GM12878 (cell line): ENCODE measurements at regions not wholly inside any gene's neighbourhood (a gene's known extent, or its start where the extent isn't known, plus 50 kb on each side); places are given as distances from the start of the nearest gene placed in this dataset.

Experiments used
- EGR1 ChIP-seq, 2 experiments: IDR thresholded peaks; 1 replicate in 1 of 2; 2 replicates in 1 of 2; pipeline ENCODE4 v1.6.1; 2011 to 2012; ENCODE audit warnings: low read depth in 2 of 2, low read length in 2 of 2, borderline replicate concordance in 1 of 2, mild to moderate bottlenecking in 1 of 2, moderate library complexity in 1 of 2
- EP300 ChIP-seq, 2 experiments: fragments of 150-350 bp in 1 of 2; IDR thresholded peaks; 2 replicates each; pipeline ENCODE4 v1.6.1; 2011 to 2012; ENCODE audit warnings: low read depth in 2 of 2, low read length in 2 of 2, borderline replicate concordance in 1 of 2, improper control_type of control experiment in 1 of 2, inconsistent platforms in 1 of 2; ENCODE audit not compliant: control insufficient read depth in 1 of 2
- EZH2 ChIP-seq: IDR thresholded peaks from 2 replicates; pipeline ENCODE4 v1.6.1; 2012; ENCODE audit warnings: low read depth, mild to moderate bottlenecking, control low read depth, inconsistent platforms, low read length, borderline replicate concordance; ENCODE audit not compliant: control insufficient read depth
- HDAC2 ChIP-seq: fragments of 200-600 bp; sonication (generic); IDR thresholded peaks from 2 replicates; pipeline ENCODE4 v1.6.1; 2017
- JUND ChIP-seq: IDR thresholded peaks from 2 replicates; pipeline ENCODE4 v1.6.1; 2012; ENCODE audit warnings: low read depth, mild to moderate bottlenecking, low read length, improper control_type of control experiment, moderate library complexity
- POLR2AphosphoS2 ChIP-seq: IDR thresholded peaks from 2 replicates; pipeline ENCODE4 v1.6.1; 2011; ENCODE audit warnings: low read depth, mild to moderate bottlenecking, low read length, improper control_type of control experiment, moderate library complexity
- RB1 ChIP-seq: fragments of 450-650 bp; formaldehyde crosslinking; IDR thresholded peaks from 2 replicates; pipeline ENCODE4 v1.6.1; 2017; ENCODE audit warnings: mild to moderate bottlenecking, borderline replicate concordance
- RFX5 ChIP-seq: IDR thresholded peaks from 2 replicates; pipeline ENCODE4 v1.6.1; 2011; ENCODE audit warnings: low read depth, low read length, improper control_type of control experiment
- ZNF207 ChIP-seq: fragments of 450-650 bp; IDR thresholded peaks from 2 replicates; pipeline ENCODE4 v1.6.1; 2014; ENCODE audit warnings: antibody characterized with exemption, mild to moderate bottlenecking, borderline replicate concordance
- TF ChIP-seq, protein P1 (sequence below), 3 experiments: IDR thresholded peaks in 2 of 3; conservative IDR thresholded peaks in 1 of 3; 2 replicates each; pipeline ENCODE4 v1.5.1; 2011; ENCODE audit warnings: low read depth in 3 of 3, low read length in 3 of 3, mild to moderate bottlenecking in 3 of 3, control low read depth in 2 of 3, moderate library complexity in 2 of 3, inconsistent platforms in 1 of 3, mixed read lengths in 1 of 3; ENCODE audit not compliant: control insufficient read depth in 2 of 3, insufficient read depth in 1 of 3; ENCODE audit errors: extremely low read depth in 1 of 3
- TF ChIP-seq, protein P2 (sequence below): IDR thresholded peaks from 2 replicates; pipeline ENCODE4 v1.6.1; 2011; ENCODE audit warnings: borderline replicate concordance, low read depth, mild to moderate bottlenecking, moderate library complexity, low read length; ENCODE audit not compliant: insufficient read depth, poor library complexity, severe bottlenecking
- TF ChIP-seq, protein P3 (sequence below): IDR thresholded peaks from 2 replicates; pipeline ENCODE4 v1.6.1; 2012; ENCODE audit warnings: low read depth, low read length, improper control_type of control experiment

DNA sequence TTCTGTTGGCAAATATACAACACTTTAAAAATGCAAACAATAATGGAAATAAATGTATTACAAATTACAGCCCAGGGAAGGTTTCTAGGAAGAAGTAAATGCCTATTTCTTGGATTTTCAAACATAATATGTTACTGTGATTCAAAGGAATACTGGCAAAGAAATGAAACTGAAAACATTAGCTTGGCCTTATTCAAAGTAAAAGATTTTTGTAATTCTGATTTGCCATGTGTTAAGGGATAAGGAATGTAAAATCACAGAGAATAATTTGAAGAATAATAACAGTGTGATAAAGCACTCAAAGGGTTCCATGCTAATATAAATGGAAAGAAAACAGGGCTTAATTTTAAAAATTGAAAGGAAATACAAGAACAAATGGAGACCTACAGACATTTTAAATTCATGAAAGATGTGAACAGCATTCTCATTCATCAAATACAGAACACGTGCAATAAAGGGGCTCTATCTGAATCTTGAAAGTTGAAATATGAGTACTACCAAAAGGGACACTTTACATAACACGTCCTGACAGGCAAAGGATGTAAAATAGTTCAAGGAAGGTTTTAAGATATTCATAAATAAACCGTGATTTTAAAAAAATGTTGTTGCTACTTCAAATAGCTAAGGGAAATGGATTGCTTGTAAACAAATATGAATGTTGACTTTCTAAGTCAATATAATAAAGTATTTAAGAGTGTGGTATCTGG, 138.1 kb downstream of the RFPL4B start:
- no peak for TF ChIP-seq POLR2AphosphoS2
- TF ChIP-seq, protein P1, sequence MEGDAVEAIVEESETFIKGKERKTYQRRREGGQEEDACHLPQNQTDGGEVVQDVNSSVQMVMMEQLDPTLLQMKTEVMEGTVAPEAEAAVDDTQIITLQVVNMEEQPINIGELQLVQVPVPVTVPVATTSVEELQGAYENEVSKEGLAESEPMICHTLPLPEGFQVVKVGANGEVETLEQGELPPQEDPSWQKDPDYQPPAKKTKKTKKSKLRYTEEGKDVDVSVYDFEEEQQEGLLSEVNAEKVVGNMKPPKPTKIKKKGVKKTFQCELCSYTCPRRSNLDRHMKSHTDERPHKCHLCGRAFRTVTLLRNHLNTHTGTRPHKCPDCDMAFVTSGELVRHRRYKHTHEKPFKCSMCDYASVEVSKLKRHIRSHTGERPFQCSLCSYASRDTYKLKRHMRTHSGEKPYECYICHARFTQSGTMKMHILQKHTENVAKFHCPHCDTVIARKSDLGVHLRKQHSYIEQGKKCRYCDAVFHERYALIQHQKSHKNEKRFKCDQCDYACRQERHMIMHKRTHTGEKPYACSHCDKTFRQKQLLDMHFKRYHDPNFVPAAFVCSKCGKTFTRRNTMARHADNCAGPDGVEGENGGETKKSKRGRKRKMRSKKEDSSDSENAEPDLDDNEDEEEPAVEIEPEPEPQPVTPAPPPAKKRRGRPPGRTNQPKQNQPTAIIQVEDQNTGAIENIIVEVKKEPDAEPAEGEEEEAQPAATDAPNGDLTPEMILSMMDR (IDR thresholded peaks at IDR 0.05 in 2 of 3, conservative IDR thresholded peaks at IDR 0.05 in 1 of 3; ENCODE audit: control insufficient read depth in 2 of 3, extremely low read depth in 1 of 3, insufficient read depth in 1 of 3, low read depth in 3 of 3, low read length in 3 of 3), result no peak
- TF ChIP-seq RFX5, result no peak
- TF ChIP-seq RB1, result no peak
- no peak for TF ChIP-seq ZNF207
- TF ChIP-seq HDAC2, result no peak
- TF ChIP-seq, protein P2, sequence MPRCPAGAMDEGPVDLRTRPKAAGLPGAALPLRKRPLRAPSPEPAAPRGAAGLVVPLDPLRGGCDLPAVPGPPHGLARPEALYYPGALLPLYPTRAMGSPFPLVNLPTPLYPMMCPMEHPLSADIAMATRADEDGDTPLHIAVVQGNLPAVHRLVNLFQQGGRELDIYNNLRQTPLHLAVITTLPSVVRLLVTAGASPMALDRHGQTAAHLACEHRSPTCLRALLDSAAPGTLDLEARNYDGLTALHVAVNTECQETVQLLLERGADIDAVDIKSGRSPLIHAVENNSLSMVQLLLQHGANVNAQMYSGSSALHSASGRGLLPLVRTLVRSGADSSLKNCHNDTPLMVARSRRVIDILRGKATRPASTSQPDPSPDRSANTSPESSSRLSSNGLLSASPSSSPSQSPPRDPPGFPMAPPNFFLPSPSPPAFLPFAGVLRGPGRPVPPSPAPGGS, result no peak
- no peak for TF ChIP-seq EGR1 (IDR thresholded peaks at IDR 0.05; ENCODE audit: borderline replicate concordance in 1 of 2, low read depth in 2 of 2, low read length in 2 of 2)
- no peak for TF ChIP-seq EP300 (IDR thresholded peaks at IDR 0.05; ENCODE audit: borderline replicate concordance in 1 of 2, control insufficient read depth in 1 of 2, low read depth in 2 of 2, low read length in 2 of 2)
- TF ChIP-seq JUND, result no peak
- TF ChIP-seq EZH2, result no peak
- TF ChIP-seq, protein P3, sequence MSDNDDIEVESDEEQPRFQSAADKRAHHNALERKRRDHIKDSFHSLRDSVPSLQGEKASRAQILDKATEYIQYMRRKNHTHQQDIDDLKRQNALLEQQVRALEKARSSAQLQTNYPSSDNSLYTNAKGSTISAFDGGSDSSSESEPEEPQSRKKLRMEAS, result no peak
